ENCODE measurements at regions not wholly inside any gene's neighbourhood (a gene's known extent, or its start where the extent isn't known, plus 50 kb on each side); places are given as distances from the start of the nearest gene placed in this dataset.

- TF ChIP-seq POLR2A (IDR thresholded peaks at IDR 0.05), result no peak
- no peak for TF ChIP-seq CTCF (IDR thresholded peaks at IDR 0.05)
These were observed 1246.6 kb upstream of the LRRTM1 start for GRCh38 chr2:81551040-81551634.

Measured in body of pancreas (tissue), 4 donors.